GM12878 (cell line): ENCODE measurements at regions not wholly inside any gene's neighbourhood (a gene's known extent, or its start where the extent isn't known, plus 50 kb on each side); places are given as distances from the start of the nearest gene placed in this dataset.

Source experiments
- ATAC-seq: fragments of 200-7000 bp; cut with Tn5 transposase; 3 replicates; pipeline ENCODE4 v1.9.1; 2020; ENCODE audit warnings: mild to moderate bottlenecking, moderate library complexity
- BruUV-seq: library from RNA; stranded (reverse); fragments of 400-500 nt; replicated peaks from 2 replicates; lab custom pipeline; 2021; lab: Mats Ljungman, UMichigan
- CTCF ChIA-PET: fragments of 300-600 bp; sonication (Branson Sonifier 250); formaldehyde crosslinking; extraction: SDS; loops from one replicate; lab custom pipeline; 2021; ENCODE audit warnings: inconsistent platforms; lab: Yijun Ruan, JAX
- POLR2A ChIA-PET: fragments of 350-600 bp; formaldehyde crosslinking; extraction: SDS; loops from one replicate; lab custom pipeline; 2021; ENCODE audit warnings: inconsistent platforms; lab: Charles Lee
- RAD21 ChIA-PET: fragments of 300-600 bp; sonication (Branson Sonifier 250); formaldehyde crosslinking; loops from one replicate; lab custom pipeline; 2023; ENCODE audit warnings: antibody characterized with exemption; ENCODE audit not compliant: unreplicated experiment; lab: Charles Lee
- SMC1A ChIA-PET: fragments of 300-600 bp; sonication (Branson Sonifier 250); formaldehyde crosslinking; loops from one replicate; lab custom pipeline; 2023; ENCODE audit not compliant: unreplicated experiment, uncharacterized antibody; lab: Charles Lee
- DNase-seq: peaks from one replicate; pipeline ENCODE4 v3.0.0-alpha.2; 2011; ENCODE audit warnings: low read depth, low spot score
- FAIRE-seq: peaks from 3 replicates; lab custom pipeline; 2011; peaks lifted over from hg19 to GRCh38; lab: Jason Lieb, UNC
- H2AFZ ChIP-seq: 2 replicates; pipeline ENCODE4 v1.6.0; 2011; ENCODE audit warnings: low read depth, low read length, control low read depth; ENCODE audit not compliant: control insufficient read depth
- H3K27ac ChIP-seq: 2 replicates; pipeline ENCODE4 v1.5.1; 2011; ENCODE audit warnings: control low read depth; ENCODE audit not compliant: control insufficient read depth, insufficient read depth
- H3K27me3 ChIP-seq, 2 experiments: replicated peaks in 1 of 2; 2 replicates each; pipeline versions ENCODE4 v1.6.0 to v1.6.1; 2011; ENCODE audit warnings: low read length in 1 of 2; ENCODE audit not compliant: control insufficient read depth in 2 of 2, insufficient read depth in 2 of 2
- H3K36me3 ChIP-seq, 2 experiments: 2 replicates each; pipeline ENCODE4 v1.5.1; 2011; ENCODE audit warnings: low read length in 1 of 2; ENCODE audit not compliant: control insufficient read depth in 2 of 2, insufficient read depth in 2 of 2
- H3K4me1 ChIP-seq: 2 replicates; pipeline ENCODE4 v1.6.1; 2011; ENCODE audit warnings: mild to moderate bottlenecking, low read length, moderate library complexity, mixed read lengths; ENCODE audit not compliant: control insufficient read depth, insufficient read depth
- H3K4me2 ChIP-seq: 2 replicates; pipeline ENCODE4 v1.6.0; 2011; ENCODE audit warnings: control low read depth; ENCODE audit not compliant: control insufficient read depth, insufficient read depth
- H3K4me3 ChIP-seq: fragments of 200-600 bp; sonication (generic); 2 replicates; pipeline ENCODE4 v1.5.1; 2016
- H3K79me2 ChIP-seq: 2 replicates; pipeline ENCODE4 v1.6.0; 2011; ENCODE audit warnings: low read length; ENCODE audit not compliant: control insufficient read depth, insufficient read depth
- H3K9ac ChIP-seq: 2 replicates; pipeline ENCODE4 v1.8.0; 2011; ENCODE audit warnings: low read length, control low read depth, mixed read lengths; ENCODE audit not compliant: control insufficient read depth, insufficient read depth
- H3K9me3 ChIP-seq: replicated peaks from 3 replicates; pipeline ENCODE4 v1.5.1; 2011; ENCODE audit warnings: mild to moderate bottlenecking, low read length; ENCODE audit not compliant: control insufficient read depth, insufficient read depth
- H4K20me1 ChIP-seq: 2 replicates; pipeline ENCODE4 v1.6.0; 2011; ENCODE audit not compliant: control insufficient read depth, insufficient read depth
- BCL11A ChIP-seq: IDR thresholded peaks from 2 replicates; pipeline ENCODE4 v1.6.1; 2011; ENCODE audit warnings: low read depth, low read length
- CEBPZ ChIP-seq: fragments of 150-350 bp; IDR thresholded peaks from 2 replicates; pipeline ENCODE4 v1.6.1; 2016; ENCODE audit warnings: low read depth, low read length
- CHD2 ChIP-seq: IDR thresholded peaks from 2 replicates; pipeline ENCODE4 v1.6.1; 2011; ENCODE audit warnings: low read depth, low read length, improper control_type of control experiment, borderline replicate concordance
- CHD4 ChIP-seq: fragments of 200-600 bp; sonication (generic); IDR thresholded peaks from 2 replicates; pipeline ENCODE4 v1.6.1; 2016; ENCODE audit warnings: mild to moderate bottlenecking
- ESRRA ChIP-seq: IDR thresholded peaks from 2 replicates; pipeline ENCODE4 v1.6.1; 2012; ENCODE audit warnings: mild to moderate bottlenecking, low read length, improper control_type of control experiment
- JUND ChIP-seq: IDR thresholded peaks from 2 replicates; pipeline ENCODE4 v1.6.1; 2012; ENCODE audit warnings: low read depth, mild to moderate bottlenecking, low read length, improper control_type of control experiment, moderate library complexity
- KAT2A ChIP-seq: conservative IDR thresholded peaks from 2 replicates; pipeline ENCODE4 v1.6.1; 2011; ENCODE audit warnings: low read depth, low read length; ENCODE audit not compliant: control insufficient read depth
- MYC ChIP-seq: IDR thresholded peaks from 2 replicates; pipeline ENCODE4 v1.6.1; 2011; ENCODE audit warnings: mild to moderate bottlenecking, low read length, moderate library complexity, inconsistent platforms; ENCODE audit not compliant: insufficient read depth, insufficient replicate concordance, insufficient read length, severe bottlenecking
- NFXL1 ChIP-seq: fragments of 450-650 bp; IDR thresholded peaks from 2 replicates; pipeline ENCODE4 v1.6.1; 2017; ENCODE audit warnings: antibody characterized with exemption, mild to moderate bottlenecking, borderline replicate concordance
- RB1 ChIP-seq: fragments of 450-650 bp; formaldehyde crosslinking; IDR thresholded peaks from 2 replicates; pipeline ENCODE4 v1.6.1; 2017; ENCODE audit warnings: mild to moderate bottlenecking, borderline replicate concordance
- SIX5 ChIP-seq: IDR thresholded peaks from 2 replicates; pipeline ENCODE4 v1.6.1; 2011; ENCODE audit warnings: mild to moderate bottlenecking, low read depth, low read length, moderate library complexity; ENCODE audit not compliant: severe bottlenecking
- SMAD5 ChIP-seq: IDR thresholded peaks from 2 replicates; pipeline ENCODE4 v1.6.1; 2016; ENCODE audit warnings: antibody characterized with exemption, low read depth
- SRF ChIP-seq, 2 experiments: IDR thresholded peaks; 2 replicates each; pipeline ENCODE4 v1.6.1; 2011; ENCODE audit warnings: low read depth in 2 of 2, low read length in 2 of 2, mild to moderate bottlenecking in 1 of 2, moderate library complexity in 1 of 2
- TARDBP ChIP-seq: IDR thresholded peaks from 2 replicates; pipeline ENCODE4 v1.6.1; 2016; ENCODE audit warnings: borderline replicate concordance
- TCF7 ChIP-seq: IDR thresholded peaks from 2 replicates; pipeline ENCODE4 v1.6.1; 2014; ENCODE audit warnings: antibody characterized with exemption, borderline replicate concordance
- ZBTB40 ChIP-seq: fragments of 450-650 bp; IDR thresholded peaks from 2 replicates; pipeline ENCODE4 v1.6.1; 2016; ENCODE audit warnings: mild to moderate bottlenecking, moderate library complexity, borderline replicate concordance
- ZNF217 ChIP-seq: fragments of 450-650 bp; IDR thresholded peaks from 2 replicates; pipeline ENCODE4 v1.6.1; 2017; ENCODE audit warnings: antibody characterized with exemption, mild to moderate bottlenecking
- ZNF384 ChIP-seq: IDR thresholded peaks from 2 replicates; pipeline ENCODE4 v1.6.1; 2012; ENCODE audit warnings: low read depth, mild to moderate bottlenecking, low read length, improper control_type of control experiment, borderline replicate concordance
- ZZZ3 ChIP-seq: IDR thresholded peaks from 2 replicates; pipeline ENCODE4 v1.6.1; 2011; ENCODE audit warnings: low read depth; ENCODE audit not compliant: control insufficient read depth, insufficient read length
- WGBS: methylation state at CpG from one replicate; pipeline ENCODE4 v1.1.6; 2016; ENCODE audit warnings: low lambda C conversion rate; ENCODE audit not compliant: insufficient replicate concordance, insufficient coverage; ENCODE audit errors: missing lambda C conversion rate; 5-methylcytosine and 5-hydroxymethylcytosine counted together
- in situ Hi-C: fragments of 300-500 bp; cut with MboI; formaldehyde crosslinking; loops from 9 replicates; pipeline ENCODE4 v1.14.3; 2018; ENCODE audit warnings: mixed read lengths
- intact Hi-C: fragments of 100-400 bp; cut with micrococcal nuclease; formaldehyde crosslinking; loops from one replicate; pipeline ENCODE4 v1.14.2; 2022; ENCODE audit not compliant: unreplicated experiment

GRCh38 chr17:63041722-63042121, 75.7 kb downstream of the TANC2 start:
- FAIRE-seq (no peak), ATAC-seq (no peak), DNase-seq (no peak)
- Histone ChIP-seq H3K9ac (no peak overlapping the region), H3K4me1 (no peaks in the 10 kb centered on the region), H4K20me1 (no peaks in the 10 kb centered on the region), H3K27me3 (no peaks in the 10 kb centered on the region), H2AFZ (no peak overlapping the region), H3K4me2 (no peak overlapping the region), H3K79me2 (no peaks in the 10 kb centered on the region), H3K36me3 (no peaks in the 10 kb centered on the region), H3K27ac (no peak overlapping the region), H3K4me3 (no peak overlapping the region), H3K9me3 (no peaks in the 10 kb centered on the region)
- intact Hi-C loops (no loop called here), in situ Hi-C loops (no loop called here)
- no TSS peak for BruUV-seq
- RAD21 ChIA-PET = no interaction called here
- WGBS = 65% methylated on average over 2 of the region's 2 CpGs
- CTCF ChIA-PET = no interaction called here
- POLR2A ChIA-PET = no interaction called here
- SMC1A ChIA-PET = no interaction called here
- no peak for TF ChIP-seq SIX5
- TF ChIP-seq ZNF384 = no peak
- no peak for TF ChIP-seq CHD2
- TF ChIP-seq BCL11A = no peak
- TF ChIP-seq ZNF217 = no peak
- no peak for TF ChIP-seq MYC
- no peak for TF ChIP-seq ZBTB40
- no peak for TF ChIP-seq JUND
- no peak for TF ChIP-seq CHD4
- TF ChIP-seq SRF (IDR thresholded peaks at IDR 0.05; ENCODE audit: low read depth in 2 of 2, low read length in 2 of 2) = no peak
- TF ChIP-seq NFXL1 = no peak
- no peak for TF ChIP-seq ZZZ3
- no peak for TF ChIP-seq SMAD5
- TF ChIP-seq ESRRA = no peak
- no peak for TF ChIP-seq TARDBP
- no peak for TF ChIP-seq KAT2A
- no peak for TF ChIP-seq RB1
- no peak for TF ChIP-seq TCF7
- TF ChIP-seq CEBPZ = no peak
